ENCODE measurements at regions not wholly inside any gene's neighbourhood (a gene's known extent, or its start where the extent isn't known, plus 50 kb on each side); places are given as distances from the start of the nearest gene placed in this dataset.

- no peak for DNase-seq (ENCODE audit: low read depth, low spot score)
- no peak overlapping the region for H3K4me3 ChIP-seq (ENCODE audit: low read length)
Observed at GRCh38 chr6:16979677-16980370, 122.0 kb upstream of the STMND1 start.

- H3K4me3 ChIP-seq (ENCODE audit: low read length): no peak overlapping the region
- DNase-seq (ENCODE audit: low read depth, low spot score): no peak
Observed at GRCh38 chr6:16978686-16979085, 123.2 kb upstream of the STMND1 start.

GRCh38 chr6:16976385-16977183 is 125.3 kb upstream of the STMND1 start:
- H3K4me3 ChIP-seq (ENCODE audit: low read length): no peak overlapping the region
- no peak for DNase-seq (ENCODE audit: low read depth, low spot score)

- no peak for DNase-seq (ENCODE audit: low read depth, low spot score)
- no peak overlapping the region for H3K4me3 ChIP-seq (ENCODE audit: low read length)
Observed at GRCh38 chr6:16974704-16975359, 127.0 kb upstream of the STMND1 start.

GRCh38 chr6:16974387-16974673 is 127.5 kb upstream of the STMND1 start:
- DNase-seq (ENCODE audit: low read depth, low spot score): no peak
- H3K4me3 ChIP-seq (ENCODE audit: low read length): no peak overlapping the region

GRCh38 chr6:16973545-16974386 is 128.1 kb upstream of the STMND1 start:
- DNase-seq (ENCODE audit: low read depth, low spot score): no peak
- H3K4me3 ChIP-seq (ENCODE audit: low read length): no peak overlapping the region

- H3K4me3 ChIP-seq (ENCODE audit: low read length): no peak overlapping the region
- DNase-seq (ENCODE audit: low read depth, low spot score): no peak
Observed at GRCh38 chr6:16973051-16973450, 128.8 kb upstream of the STMND1 start.

GRCh38 chr6:16972535-16972934 is 129.3 kb upstream of the STMND1 start:
- no peak overlapping the region for H3K4me3 ChIP-seq (ENCODE audit: low read length)
- DNase-seq (ENCODE audit: low read depth, low spot score): no peak

- H3K4me3 ChIP-seq (ENCODE audit: low read length): no peak overlapping the region
Observed at GRCh38 chr6:16969699-16970655, 131.9 kb upstream of the STMND1 start.

GRCh38 chr6:16968101-16968500 is 133.7 kb upstream of the STMND1 start:
- no peak for DNase-seq (ENCODE audit: low read depth, low spot score)
- no peak overlapping the region for H3K4me3 ChIP-seq (ENCODE audit: low read length)

More at GRCh38 chr6:16969699-16970655, 131.9 kb upstream of the STMND1 start:
- no peak for DNase-seq (ENCODE audit: low read depth, low spot score)

- H3K4me3 ChIP-seq (ENCODE audit: low read length): no peak overlapping the region
- DNase-seq (ENCODE audit: low read depth, low spot score): no peak
Observed at GRCh38 chr6:16967470-16967817, 134.4 kb upstream of the STMND1 start.

- H3K4me3 ChIP-seq (ENCODE audit: low read length): no peak overlapping the region
- no peak for DNase-seq (ENCODE audit: low read depth, low spot score)
Observed at GRCh38 chr6:16966791-16967469, 134.9 kb upstream of the STMND1 start.

- DNase-seq (ENCODE audit: low read depth, low spot score): no peak
- no peak overlapping the region for H3K4me3 ChIP-seq (ENCODE audit: low read length)
Observed at GRCh38 chr6:16965689-16966088, 136.2 kb upstream of the STMND1 start.

- no peak overlapping the region for H3K4me3 ChIP-seq (ENCODE audit: low read length)
- peak; percentile 32 for DNase-seq (ENCODE audit: low read depth, low spot score)
Observed at GRCh38 chr6:16964553-16965499, 137.0 kb upstream of the STMND1 start.

- no peak for DNase-seq (ENCODE audit: low read depth, low spot score)
- H3K4me3 ChIP-seq (ENCODE audit: low read length): no peak overlapping the region
Observed at GRCh38 chr6:16961577-16961976, 140.3 kb upstream of the STMND1 start.

GRCh38 chr6:16959789-16960188 is 142.1 kb upstream of the STMND1 start:
- H3K4me3 ChIP-seq (ENCODE audit: low read length): no peak overlapping the region
- no peak for DNase-seq (ENCODE audit: low read depth, low spot score)

GRCh38 chr6:16956361-16956760 is 145.5 kb upstream of the STMND1 start:
- H3K4me3 ChIP-seq (ENCODE audit: low read length): no peak overlapping the region
- peak; percentile 2 for DNase-seq (ENCODE audit: low read depth, low spot score)
